SK-N-SH treated with all-trans-retinoic acid at 6 μM for 48 hours (cell line): ENCODE measurements at regions not wholly inside any gene's neighbourhood (a gene's known extent, or its start where the extent isn't known, plus 50 kb on each side); places are given as distances from the start of the nearest gene placed in this dataset.

Experiments
- ATAC-seq: fragments of 200-7000 bp; cut with Tn5 transposase; 3 replicates; pipeline ENCODE4 v1.9.1; 2020; ENCODE audit warnings: mild to moderate bottlenecking, moderate library complexity
- BACH2 ChIP-seq: fragments of 250-450 bp; sonication (Bioruptor Pico); IDR thresholded peaks from 2 replicates; pipeline ENCODE4 v1.9.0; 2021; ENCODE audit warnings: mild to moderate bottlenecking, borderline replicate concordance
- CREB5 ChIP-seq: fragments of 250-450 bp; sonication (Bioruptor Pico); IDR thresholded peaks from 2 replicates; pipeline ENCODE4 v1.5.1; 2020; ENCODE audit warnings: low read depth, mild to moderate bottlenecking, moderate library complexity
- CSDC2 ChIP-seq: fragments of 250-450 bp; sonication (Bioruptor Pico); IDR thresholded peaks from 2 replicates; pipeline ENCODE4 v1.5.0; 2020; ENCODE audit warnings: mild to moderate bottlenecking, moderate library complexity
- ESRRG ChIP-seq: fragments of 250-450 bp; sonication (Bioruptor Pico); IDR thresholded peaks from 2 replicates; pipeline ENCODE4 v1.6.1; 2021; ENCODE audit warnings: mild to moderate bottlenecking
- GLIS3 ChIP-seq: fragments of 250-450 bp; sonication (Bioruptor Pico); IDR thresholded peaks from 2 replicates; pipeline ENCODE4 v1.5.0; 2020; ENCODE audit warnings: mild to moderate bottlenecking, moderate library complexity
- ISL1 ChIP-seq: fragments of 250-450 bp; sonication (Bioruptor Pico); IDR thresholded peaks from 2 replicates; pipeline ENCODE4 v2.1.2; 2022; ENCODE audit warnings: mild to moderate bottlenecking, moderate library complexity
- OSR1 ChIP-seq: fragments of 250-450 bp; sonication (Bioruptor Pico); IDR thresholded peaks from 2 replicates; pipeline ENCODE4 v1.8.0; 2022; ENCODE audit warnings: moderate library complexity, mild to moderate bottlenecking, inconsistent platforms
- PATZ1 ChIP-seq: fragments of 250-450 bp; sonication (Bioruptor Pico); IDR thresholded peaks from 2 replicates; pipeline ENCODE4 v1.8.0; 2020; ENCODE audit warnings: mild to moderate bottlenecking, moderate library complexity, borderline replicate concordance
- POU6F1 ChIP-seq: fragments of 250-450 bp; sonication (Bioruptor Pico); IDR thresholded peaks from 2 replicates; pipeline ENCODE4 v1.8.0; 2021; ENCODE audit warnings: low read depth, mild to moderate bottlenecking, moderate library complexity, borderline replicate concordance
- RARB ChIP-seq: fragments of 250-450 bp; sonication (Bioruptor Pico); IDR thresholded peaks from 2 replicates; pipeline ENCODE4 v1.8.0; 2021; ENCODE audit warnings: mild to moderate bottlenecking, moderate library complexity
- TCF4 ChIP-seq: fragments of 250-450 bp; sonication (Bioruptor Pico); IDR thresholded peaks from 2 replicates; pipeline ENCODE4 v1.8.0; 2021; ENCODE audit warnings: mild to moderate bottlenecking, moderate library complexity, borderline replicate concordance
- TOX ChIP-seq: fragments of 250-450 bp; sonication (Bioruptor Pico); IDR thresholded peaks from 2 replicates; pipeline ENCODE4 v1.8.0; 2021; ENCODE audit warnings: mild to moderate bottlenecking, moderate library complexity, borderline replicate concordance
- TSHZ2 ChIP-seq: fragments of 250-450 bp; sonication (Bioruptor Pico); IDR thresholded peaks from 2 replicates; pipeline ENCODE4 v1.5.0; 2020; ENCODE audit warnings: mild to moderate bottlenecking, moderate library complexity
- ZC3H10 ChIP-seq: fragments of 250-450 bp; sonication (Bioruptor Pico); IDR thresholded peaks from 2 replicates; pipeline ENCODE4 v1.5.1; 2021; ENCODE audit warnings: mild to moderate bottlenecking, moderate library complexity
- ZFP3 ChIP-seq: fragments of 250-450 bp; sonication (Bioruptor Pico); IDR thresholded peaks from 2 replicates; pipeline ENCODE4 v1.5.0; 2020; ENCODE audit warnings: mild to moderate bottlenecking, moderate library complexity
- ZFP30 ChIP-seq: fragments of 450-650 bp; formaldehyde crosslinking; IDR thresholded peaks from 2 replicates; pipeline ENCODE4 v1.5.0; 2022; ENCODE audit warnings: mild to moderate bottlenecking, moderate library complexity
- ZNF8 ChIP-seq: fragments of 450-650 bp; formaldehyde crosslinking; IDR thresholded peaks from 2 replicates; pipeline ENCODE4 v1.5.0; 2020; ENCODE audit warnings: mild to moderate bottlenecking, moderate library complexity

GRCh38 chr11:38503876-38504275 is 1905.8 kb upstream of the RAG2 start (continued):
- TF ChIP-seq PATZ1 (CRISPR knock-in tag) = no peak

- TF ChIP-seq POU6F1 (CRISPR knock-in tag) (no peak), ZFP30 (CRISPR knock-in tag) (no peak), OSR1 (no peak), ZFP3 (no peak), ZC3H10 (CRISPR knock-in tag) (no peak), RARB (CRISPR knock-in tag) (no peak), PATZ1 (CRISPR knock-in tag) (no peak), TSHZ2 (CRISPR knock-in tag) (no peak), ISL1 (no peak), BACH2 (no peak), TCF4 (CRISPR knock-in tag) (no peak), GLIS3 (CRISPR knock-in tag) (no peak), TOX (CRISPR knock-in tag) (no peak)
- ATAC-seq = no peak
Measured at GRCh38 chr11:38498721-38499120, 1900.7 kb upstream of the RAG2 start.

- no peak for TF ChIP-seq ZFP3
- no peak for TF ChIP-seq TOX (CRISPR knock-in tag)
- TF ChIP-seq CREB5 (CRISPR knock-in tag) = no peak
- no peak for TF ChIP-seq ISL1
- TF ChIP-seq CSDC2 (CRISPR knock-in tag) = no peak
- TF ChIP-seq TCF4 (CRISPR knock-in tag) = no peak
- no peak for TF ChIP-seq ZNF8 (CRISPR knock-in tag)
- no peak for TF ChIP-seq TSHZ2 (CRISPR knock-in tag)
- TF ChIP-seq ESRRG (CRISPR knock-in tag) = no peak
- no peak for ATAC-seq
Measured at GRCh38 chr11:38491986-38492385, 1894.0 kb upstream of the RAG2 start.
